GM18520 (cell line): ENCODE measurements at regions not wholly inside any gene's neighbourhood (a gene's known extent, or its start where the extent isn't known, plus 50 kb on each side); places are given as distances from the start of the nearest gene placed in this dataset.

Source experiments
- ATAC-seq: cut with Tn5 transposase; IDR thresholded peaks from one replicate; pipeline ENCODE4 v1.9.1; 2021; ENCODE audit not compliant: unreplicated experiment

GRCh38 chr10:60441515-60441914 lies 51.8 kb upstream of the ANK3 start:
- no peak for ATAC-seq

- no peak for ATAC-seq
Measured at GRCh38 chr10:60439641-60440040, 50.0 kb upstream of the ANK3 start.
